SK-N-SH (cell line): ENCODE measurements at regions not wholly inside any gene's neighbourhood (a gene's known extent, or its start where the extent isn't known, plus 50 kb on each side); places are given as distances from the start of the nearest gene placed in this dataset.

Experiments
- CTCF ChIA-PET: fragments of 300-600, 350-600 bp; formaldehyde crosslinking; extraction: SDS; loops from one replicate; lab custom pipeline; 2021; lab: Yijun Ruan, JAX
- POLR2A ChIA-PET: fragments of 350-600 bp; sonication (Branson Sonifier 250); formaldehyde crosslinking; extraction: SDS; loops from one replicate; lab custom pipeline; 2020; ENCODE audit warnings: antibody characterized with exemption, inconsistent platforms; lab: Yijun Ruan, JAX
- DNase-seq: peaks from one replicate; pipeline ENCODE4 v3.0.0; 2012
- H2AFZ ChIP-seq: fragments of 200-600 bp; sonication (generic); 2 replicates; pipeline ENCODE4 v1.8.1; 2016; ENCODE audit warnings: antibody characterized with exemption, mild to moderate bottlenecking, low read depth
- H3F3A ChIP-seq: fragments of 200-600 bp; sonication (generic); replicated peaks from 2 replicates; pipeline ENCODE3; 2016; ENCODE audit warnings: antibody characterized with exemption, mild to moderate bottlenecking; ENCODE audit not compliant: insufficient read depth
- H3K27ac ChIP-seq, 2 experiments: fragments of 200-500 bp in 1 of 2; fragments of 200-600 bp in 1 of 2; sonication (Bioruptor generic) in 1 of 2; sonication (generic), shearing (Covaris generic) in 1 of 2; 2 replicates each; pipeline versions ENCODE4 v1.5.1 to v1.6.1; 2014 to 2016; ENCODE audit warnings: low read depth in 2 of 2, inconsistent platforms in 1 of 2, low read length in 1 of 2, mild to moderate bottlenecking in 1 of 2, mixed read lengths in 1 of 2
- H3K27me3 ChIP-seq: fragments of 200-600 bp; sonication (generic), shearing (Covaris generic); 2 replicates; pipeline ENCODE4 v1.6.1; 2016; ENCODE audit warnings: mixed run types; ENCODE audit not compliant: insufficient read depth
- H3K36me3 ChIP-seq, 2 experiments: fragments of 200-500 bp in 1 of 2; fragments of 200-600 bp in 1 of 2; sonication (Bioruptor generic) in 1 of 2; sonication (generic) in 1 of 2; replicated peaks in 1 of 2; 2 replicates each; pipeline versions ENCODE3 to v1.5.1; 2014 to 2016; ENCODE audit warnings: low read length in 1 of 2, mild to moderate bottlenecking in 1 of 2; ENCODE audit not compliant: insufficient read depth in 2 of 2, control insufficient read depth in 1 of 2
- H3K4me1 ChIP-seq, 2 experiments: fragments of 200-500 bp in 1 of 2; fragments of 200-600 bp in 1 of 2; sonication (Bioruptor generic) in 1 of 2; sonication (generic), shearing (Covaris generic) in 1 of 2; 2 replicates each; pipeline versions ENCODE4 v1.5.1 to v1.6.1; 2014 to 2016; ENCODE audit warnings: low read depth in 1 of 2, low read length in 1 of 2, mixed run types in 1 of 2; ENCODE audit not compliant: insufficient read depth in 2 of 2, control insufficient read depth in 1 of 2
- H3K4me2 ChIP-seq: fragments of 200-600 bp; sonication (generic), shearing (Covaris generic); 2 replicates; pipeline ENCODE4 v1.6.1; 2017; ENCODE audit warnings: mixed run types
- H3K4me3 ChIP-seq, 2 experiments: fragments of 200-500 bp in 1 of 2; fragments of 200-600 bp in 1 of 2; sonication (Bioruptor generic) in 1 of 2; sonication (generic), shearing (Covaris generic) in 1 of 2; 2 replicates each; pipeline versions ENCODE4 v1.5.1 to v1.8.1; 2014 to 2016; ENCODE audit warnings: low read depth in 2 of 2, inconsistent platforms in 1 of 2, low read length in 1 of 2, mild to moderate bottlenecking in 1 of 2, mixed read lengths in 1 of 2, moderate library complexity in 1 of 2
- H3K79me2 ChIP-seq: fragments of 200-600 bp; sonication (generic); 2 replicates; pipeline ENCODE4 v1.8.1; 2017; ENCODE audit warnings: mild to moderate bottlenecking; ENCODE audit not compliant: insufficient read depth
- H3K9ac ChIP-seq: fragments of 200-600 bp; sonication (generic); 2 replicates; pipeline ENCODE4 v1.6.1; 2017; ENCODE audit warnings: mixed run types
- H3K9me2 ChIP-seq: fragments of 200-600 bp; sonication (generic); 2 replicates; pipeline ENCODE4 v1.6.1; 2017; ENCODE audit warnings: mixed run types
- H3K9me3 ChIP-seq: fragments of 200-600 bp; sonication (generic); 2 replicates; pipeline ENCODE4 v1.6.1; 2017; ENCODE audit warnings: mixed run types, mild to moderate bottlenecking, moderate library complexity
- H4K20me1 ChIP-seq: fragments of 200-600 bp; sonication (generic); 2 replicates; pipeline ENCODE4 v1.6.1; 2017; ENCODE audit warnings: mild to moderate bottlenecking, mixed run types; ENCODE audit not compliant: insufficient read depth
- CHD2 ChIP-seq: fragments of 150-350 bp; IDR thresholded peaks from 2 replicates; pipeline ENCODE4 v1.6.1; 2018; ENCODE audit warnings: low read length; ENCODE audit not compliant: partially characterized antibody
- ELF1 ChIP-seq: IDR thresholded peaks from 2 replicates; pipeline ENCODE4 v1.4.0; 2012
- EP300 ChIP-seq, 2 experiments: IDR thresholded peaks; 2 replicates each; pipeline versions ENCODE4 v1.4.0 to v1.6.1; 2012; ENCODE audit warnings: borderline replicate concordance in 1 of 2, low read depth in 1 of 2, low read length in 1 of 2
- FOSL2 ChIP-seq: IDR thresholded peaks from 2 replicates; pipeline ENCODE4 v1.4.0; 2012; ENCODE audit warnings: low read depth, mild to moderate bottlenecking, moderate library complexity, borderline replicate concordance
- FOXJ3 ChIP-seq: sonication (generic); formaldehyde crosslinking; IDR thresholded peaks from 2 replicates; pipeline ENCODE4 v1.5.1; 2020; ENCODE audit warnings: mild to moderate bottlenecking, missing genetic modification reagents
- FOXM1 ChIP-seq: IDR thresholded peaks from 2 replicates; pipeline ENCODE4 v1.4.0; 2012; ENCODE audit warnings: low read depth, mild to moderate bottlenecking
- IRF3 ChIP-seq: fragments of 150-350 bp; IDR thresholded peaks from 2 replicates; pipeline ENCODE4 v1.6.1; 2016; ENCODE audit warnings: mild to moderate bottlenecking, low read depth, low read length
- JUND ChIP-seq: IDR thresholded peaks from 2 replicates; pipeline ENCODE4 v1.4.0; 2012
- MAX ChIP-seq: IDR thresholded peaks from 2 replicates; pipeline ENCODE4 v1.4.0; 2012; ENCODE audit warnings: low read depth
- NFIC ChIP-seq: IDR thresholded peaks from 2 replicates; pipeline ENCODE4 v1.4.0; 2012; ENCODE audit warnings: borderline replicate concordance
- POLR2AphosphoS5 ChIP-seq: IDR thresholded peaks from 2 replicates; pipeline ENCODE4 v1.6.1; 2012; ENCODE audit warnings: low read depth, low read length
- RAD21 ChIP-seq: IDR thresholded peaks from 2 replicates; pipeline ENCODE4 v1.6.1; 2012; ENCODE audit warnings: mild to moderate bottlenecking, low read length
- RCOR1 ChIP-seq: fragments of 150-350 bp; IDR thresholded peaks from 2 replicates; pipeline ENCODE4 v1.6.1; 2017; ENCODE audit warnings: antibody characterized with exemption, low read length
- RXRA ChIP-seq: IDR thresholded peaks from 2 replicates; pipeline ENCODE4 v1.4.0; 2012; ENCODE audit warnings: low read depth, mild to moderate bottlenecking, borderline replicate concordance
- SMC3 ChIP-seq: IDR thresholded peaks from 2 replicates; pipeline ENCODE4 v1.6.1; 2012; ENCODE audit warnings: low read depth, low read length, improper control_type of control experiment
- TEAD4 ChIP-seq: IDR thresholded peaks from 2 replicates; pipeline ENCODE4 v1.4.0; 2012; ENCODE audit warnings: mild to moderate bottlenecking, borderline replicate concordance; ENCODE audit not compliant: insufficient read depth
- USF1 ChIP-seq: IDR thresholded peaks from 2 replicates; pipeline ENCODE4 v1.4.0; 2012; ENCODE audit warnings: low read depth, borderline replicate concordance
- USF2 ChIP-seq: fragments of 150-350 bp; IDR thresholded peaks from 2 replicates; pipeline ENCODE4 v1.6.1; 2017; ENCODE audit warnings: antibody characterized with exemption, low read length, low read depth, borderline replicate concordance
- YY1 ChIP-seq: IDR thresholded peaks from 2 replicates; pipeline ENCODE4 v1.4.0; 2012; ENCODE audit warnings: low read depth, mild to moderate bottlenecking
- ZBTB33 ChIP-seq: IDR thresholded peaks from 2 replicates; pipeline ENCODE4 v1.4.0; 2012; ENCODE audit warnings: low read depth, borderline replicate concordance
- WGBS: methylation state at CpG from one replicate; pipeline ENCODE4 v1.1.6; 2017; ENCODE audit warnings: low lambda C conversion rate; 5-methylcytosine and 5-hydroxymethylcytosine counted together

GRCh38 chr5:164608507-164608906, 1103.1 kb downstream of the MAT2B start:
- Histone ChIP-seq H3K9me2 (no peaks in the 10 kb centered on the region), H3K9me3 (no peaks in the 10 kb centered on the region), H4K20me1 (no peaks in the 10 kb centered on the region), H3F3A (no peaks in the 10 kb centered on the region), H3K79me2 (no peaks in the 10 kb centered on the region), H3K4me2 (no peak overlapping the region), H3K27ac (no peak overlapping the region), H3K9ac (no peak overlapping the region), H3K27me3 (no peaks in the 10 kb centered on the region), H3K4me3 (no peak overlapping the region), H2AFZ (no peak overlapping the region), H3K4me1 (no peaks in the 10 kb centered on the region), H3K36me3 (no peaks in the 10 kb centered on the region)
- no peak for TF ChIP-seq JUND
- no peak for TF ChIP-seq POLR2AphosphoS5
- TF ChIP-seq ZBTB33, result no peak
- TF ChIP-seq FOSL2, result no peak
- TF ChIP-seq USF1, result no peak
- no peak for TF ChIP-seq ELF1
- TF ChIP-seq USF2, result no peak
- TF ChIP-seq RCOR1, result no peak
- 70% methylated on average over 4 of the region's 4 CpGs for WGBS
- DNase-seq, result no peak
- ChIA-PET CTCF (no interaction called here), POLR2A (no interaction called here)

GRCh38 chr5:164610374-164610773, 1105.0 kb downstream of the MAT2B start:
- Histone ChIP-seq H3K27me3 (no peaks in the 10 kb centered on the region), H3K36me3 (no peaks in the 10 kb centered on the region), H3K79me2 (no peaks in the 10 kb centered on the region), H4K20me1 (no peaks in the 10 kb centered on the region), H3K4me3 (no peak overlapping the region), H3K27ac (no peak overlapping the region), H3F3A (no peaks in the 10 kb centered on the region), H3K9ac (no peak overlapping the region), H3K4me1 (no peaks in the 10 kb centered on the region), H2AFZ (no peak overlapping the region), H3K4me2 (no peak overlapping the region), H3K9me3 (no peaks in the 10 kb centered on the region), H3K9me2 (no peaks in the 10 kb centered on the region)
- ChIA-PET CTCF (interaction anchor here (1.4 kb wide), 1 partner anchor 106 kb away, joined by 3 read pairs; no protein-coding TSS in a partner anchor), POLR2A (no interaction called here)
- 22% methylated on average over 1 of the region's 1 CpG for WGBS
- no peak for DNase-seq
- TF ChIP-seq YY1, result no peak
- no peak for TF ChIP-seq FOXJ3
- no peak for TF ChIP-seq RCOR1
- TF ChIP-seq IRF3, result no peak
- no peak for TF ChIP-seq NFIC
- TF ChIP-seq MAX, result no peak
- TF ChIP-seq FOXM1, result no peak
- TF ChIP-seq EP300 (IDR thresholded peaks at IDR 0.05; ENCODE audit: borderline replicate concordance in 1 of 2, low read depth in 1 of 2, low read length in 1 of 2), result no peak
- no peak for TF ChIP-seq USF1
- no peak for TF ChIP-seq RXRA
- no peak for TF ChIP-seq RAD21
- TF ChIP-seq CHD2, result no peak
- TF ChIP-seq SMC3, result no peak
- TF ChIP-seq ZBTB33, result no peak
- no peak for TF ChIP-seq TEAD4
